HPDE6-E6E7 (cell line): ENCODE measurements at regions not wholly inside any gene's neighbourhood (a gene's known extent, or its start where the extent isn't known, plus 50 kb on each side); places are given as distances from the start of the nearest gene placed in this dataset.
"Not testable (repeated sequence)": the region's sequence is repeated elsewhere in the genome, so short reads cannot be mapped to it uniquely, and the experiment has no call there.

Experiments
- DNase-seq: peaks from one replicate; pipeline ENCODE4 v3.0.0; 2011; ENCODE audit warnings: missing footprints; ENCODE audit errors: extremely low spot score

DNA sequence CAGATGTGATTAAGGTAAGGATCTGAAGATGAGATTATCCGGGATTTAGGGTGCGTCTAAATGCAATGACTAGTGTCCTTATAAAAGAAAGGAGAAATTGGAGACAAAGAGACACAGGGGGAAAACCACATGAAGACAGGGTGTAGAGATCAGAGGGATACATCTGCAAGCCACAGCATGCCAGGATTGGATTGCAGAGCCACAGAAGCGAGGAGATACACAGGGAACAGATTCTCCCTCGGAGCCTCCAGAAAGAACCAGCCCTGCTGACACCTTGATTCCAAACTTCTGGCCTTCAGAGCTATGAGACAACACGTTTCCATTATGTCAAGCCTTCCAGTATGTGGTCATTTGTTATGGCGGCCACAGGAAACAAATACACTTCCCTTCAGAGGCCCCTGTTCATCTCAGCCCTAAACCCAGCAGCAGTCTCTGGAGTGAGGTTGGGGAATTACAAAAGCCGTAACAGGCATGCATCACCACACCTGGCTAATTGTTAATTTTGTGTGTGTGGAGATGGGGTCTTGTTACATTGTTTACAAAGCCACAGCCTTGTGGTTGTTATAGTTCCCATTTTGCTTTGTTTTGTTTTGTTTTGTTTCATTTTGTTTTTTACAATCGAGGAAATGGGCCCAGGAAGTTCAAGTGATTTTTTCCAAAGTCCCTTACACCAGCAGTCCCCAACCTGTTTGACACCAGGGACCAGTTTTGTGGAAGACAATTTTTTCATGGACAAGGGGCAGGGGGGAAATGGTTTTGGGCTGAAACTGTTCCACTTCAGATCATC lies 51.6 kb upstream of the LYRM9 start:
- no peak for DNase-seq

DNA sequence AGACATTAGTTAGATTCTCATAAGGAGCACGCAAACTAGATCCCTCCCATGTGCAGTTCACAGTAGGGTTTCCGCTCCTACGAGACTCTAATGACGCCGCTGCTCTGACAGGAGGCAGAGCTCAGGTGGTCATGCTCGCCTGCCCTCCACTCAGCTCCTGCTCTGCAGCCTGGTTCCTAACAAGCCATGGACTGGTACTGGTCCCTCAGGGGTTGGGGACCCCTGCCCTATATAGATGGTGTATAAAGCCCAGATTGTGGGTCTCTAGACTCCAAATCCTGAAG lies 52.1 kb upstream of the LYRM9 start:
- no peak for DNase-seq

DNA sequence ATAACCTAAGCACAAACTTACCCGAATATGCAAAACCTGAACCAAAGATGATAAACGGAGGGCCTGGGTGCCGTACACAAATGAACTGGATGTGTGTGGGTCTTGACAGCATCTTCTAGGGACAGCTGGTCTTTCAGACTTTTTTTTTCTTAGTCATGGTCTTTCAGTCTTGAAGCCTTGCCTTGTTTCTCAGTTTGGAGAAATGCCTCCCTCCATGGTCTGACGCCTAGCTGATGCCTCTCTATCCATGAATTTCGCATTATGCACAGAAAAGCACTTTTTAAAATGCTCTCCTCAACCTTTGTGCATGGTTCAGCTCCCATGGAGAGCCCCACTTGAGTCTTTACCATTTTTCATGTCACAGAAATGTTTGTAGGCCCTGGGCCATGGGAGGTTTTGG lies 52.8 kb upstream of the LYRM9 start:
- DNase-seq = no peak

DNA sequence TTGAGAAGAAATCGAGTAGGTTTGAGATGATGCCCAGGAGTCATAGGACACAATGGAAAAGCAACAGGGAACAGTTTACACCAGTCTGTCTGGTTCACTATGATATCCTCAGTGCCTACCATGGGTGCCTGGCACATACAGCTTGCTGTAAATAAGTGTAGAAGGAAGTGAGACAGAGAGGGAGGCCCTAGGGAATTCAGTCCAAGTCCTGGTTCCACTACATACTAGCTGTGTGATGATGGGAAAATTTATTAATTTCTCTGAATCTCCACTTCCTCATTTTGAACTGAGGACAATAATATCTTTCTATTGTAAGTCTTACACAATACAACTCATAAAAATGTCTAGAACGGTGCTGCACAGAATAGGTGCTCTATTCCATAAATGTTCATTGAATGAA lies 53.3 kb upstream of the LYRM9 start:
- DNase-seq = no peak

DNA sequence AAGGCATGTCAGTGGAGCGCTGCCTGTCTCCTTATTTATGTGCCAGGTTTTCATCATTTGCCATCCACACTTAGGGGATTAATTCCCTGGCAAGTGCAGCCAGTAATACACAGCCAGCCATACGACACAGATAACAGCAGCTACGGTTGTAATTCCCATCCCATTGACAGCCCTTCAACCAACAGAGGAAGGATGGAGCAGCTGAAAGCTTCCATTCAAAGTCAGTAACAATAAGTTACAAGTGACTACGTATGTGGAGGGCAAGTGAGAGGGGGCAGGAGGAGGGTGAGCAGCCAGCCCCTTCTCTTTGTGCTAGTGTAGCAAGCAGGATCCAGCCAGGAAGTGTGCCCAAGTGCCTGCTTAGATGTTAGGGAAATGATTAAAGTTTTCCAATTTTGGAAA lies 53.8 kb upstream of the LYRM9 start:
- no peak for DNase-seq

DNA sequence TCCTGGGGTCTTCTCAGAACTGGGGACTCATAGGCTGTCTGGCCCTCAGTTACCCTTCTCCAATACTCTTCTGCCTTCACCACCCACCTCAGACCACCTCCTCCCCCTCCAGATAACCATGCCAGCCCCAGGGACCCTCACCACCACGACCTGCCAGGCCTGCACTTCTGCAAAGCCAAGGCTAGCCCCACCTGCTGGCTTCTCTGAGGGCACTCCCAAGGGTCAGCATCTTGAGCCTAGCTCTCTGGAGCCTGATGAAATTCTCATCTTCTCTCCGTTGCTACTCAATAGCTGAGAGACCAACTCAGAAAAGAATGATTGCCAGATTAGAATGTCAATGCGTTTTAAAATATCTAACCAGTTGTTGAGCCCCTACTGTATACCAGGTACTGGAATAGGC lies 56.1 kb upstream of the LYRM9 start:
- DNase-seq = no peak

DNA sequence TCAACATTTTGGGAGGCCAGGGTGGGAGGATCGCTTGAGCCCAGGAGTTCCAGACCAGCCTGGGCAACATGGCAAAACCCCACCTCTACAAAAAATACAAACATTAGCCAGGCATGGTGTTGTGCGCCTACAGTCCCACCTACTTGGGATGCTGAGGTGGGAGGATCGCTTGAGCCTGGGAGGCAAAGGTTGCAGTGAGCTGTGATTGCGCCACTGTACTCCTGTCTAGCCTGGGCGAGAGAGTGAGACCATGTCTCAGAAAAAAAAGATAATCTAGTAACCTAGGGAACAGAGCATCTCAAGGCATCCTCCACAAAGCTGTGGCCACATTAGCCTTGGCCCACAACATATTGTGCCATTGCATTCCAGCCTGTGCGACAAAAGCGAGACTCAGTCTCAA lies 57.1 kb upstream of the LYRM9 start:
- DNase-seq = not testable (repeated sequence)

DNA sequence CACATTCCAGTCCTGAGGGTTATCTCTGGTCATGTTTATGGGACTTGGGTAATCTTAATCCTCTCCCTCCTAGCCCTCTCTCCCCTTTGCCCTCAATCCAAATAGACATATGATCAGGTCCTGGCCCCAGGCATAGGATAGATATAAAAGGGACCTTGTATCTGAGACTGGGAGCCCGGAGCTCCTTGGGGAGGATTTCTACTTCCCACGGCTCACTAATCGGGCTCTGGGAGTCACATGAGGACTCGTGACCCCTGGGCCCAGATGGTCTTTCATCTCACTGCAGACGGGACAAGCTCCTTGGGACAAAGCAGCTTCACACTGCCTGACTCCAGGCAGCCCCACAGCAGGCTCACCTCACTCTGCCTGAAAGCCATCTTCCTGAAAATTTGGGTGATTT lies 57.8 kb upstream of the LYRM9 start:
- no peak for DNase-seq

DNA sequence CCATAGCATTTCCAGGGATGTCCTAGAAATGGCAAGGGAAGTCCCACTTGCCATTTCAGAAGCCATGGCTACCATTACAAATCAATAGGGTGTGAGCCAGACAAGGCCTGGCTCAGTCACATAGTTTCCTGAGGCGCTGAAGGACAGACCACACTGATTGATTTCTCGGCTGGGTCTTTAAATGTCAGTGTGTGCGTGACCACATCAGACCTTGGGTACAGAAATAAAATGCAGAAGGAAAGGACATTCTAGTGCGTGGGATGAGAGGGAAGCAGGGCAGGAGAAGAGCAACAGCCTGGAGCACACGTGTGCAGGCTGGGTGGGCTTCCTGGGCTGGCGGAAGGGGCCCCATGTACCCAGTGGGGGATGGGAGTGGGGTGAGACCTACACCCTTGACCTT lies 58.7 kb upstream of the LYRM9 start:
- no peak for DNase-seq

DNA sequence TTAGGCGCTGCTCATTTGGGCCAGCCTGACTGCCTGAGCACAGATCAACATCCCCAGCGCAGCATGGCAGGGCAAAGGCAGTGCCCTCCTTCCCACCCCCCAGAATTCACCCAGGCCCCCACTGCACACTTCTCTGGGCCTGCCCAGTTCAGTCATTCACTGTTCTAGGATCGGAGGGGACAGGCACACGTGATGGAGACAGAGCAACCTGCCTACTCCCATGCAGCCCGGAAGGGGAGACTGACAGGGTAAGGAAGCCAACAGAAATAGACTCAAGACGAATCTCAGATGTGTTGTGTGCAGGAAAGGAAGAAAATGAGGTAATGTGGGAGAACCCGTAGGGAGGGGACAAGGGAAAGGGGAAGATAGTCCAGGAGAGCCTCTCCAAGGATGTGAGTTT lies 59.2 kb upstream of the LYRM9 start:
- DNase-seq = no peak

DNA sequence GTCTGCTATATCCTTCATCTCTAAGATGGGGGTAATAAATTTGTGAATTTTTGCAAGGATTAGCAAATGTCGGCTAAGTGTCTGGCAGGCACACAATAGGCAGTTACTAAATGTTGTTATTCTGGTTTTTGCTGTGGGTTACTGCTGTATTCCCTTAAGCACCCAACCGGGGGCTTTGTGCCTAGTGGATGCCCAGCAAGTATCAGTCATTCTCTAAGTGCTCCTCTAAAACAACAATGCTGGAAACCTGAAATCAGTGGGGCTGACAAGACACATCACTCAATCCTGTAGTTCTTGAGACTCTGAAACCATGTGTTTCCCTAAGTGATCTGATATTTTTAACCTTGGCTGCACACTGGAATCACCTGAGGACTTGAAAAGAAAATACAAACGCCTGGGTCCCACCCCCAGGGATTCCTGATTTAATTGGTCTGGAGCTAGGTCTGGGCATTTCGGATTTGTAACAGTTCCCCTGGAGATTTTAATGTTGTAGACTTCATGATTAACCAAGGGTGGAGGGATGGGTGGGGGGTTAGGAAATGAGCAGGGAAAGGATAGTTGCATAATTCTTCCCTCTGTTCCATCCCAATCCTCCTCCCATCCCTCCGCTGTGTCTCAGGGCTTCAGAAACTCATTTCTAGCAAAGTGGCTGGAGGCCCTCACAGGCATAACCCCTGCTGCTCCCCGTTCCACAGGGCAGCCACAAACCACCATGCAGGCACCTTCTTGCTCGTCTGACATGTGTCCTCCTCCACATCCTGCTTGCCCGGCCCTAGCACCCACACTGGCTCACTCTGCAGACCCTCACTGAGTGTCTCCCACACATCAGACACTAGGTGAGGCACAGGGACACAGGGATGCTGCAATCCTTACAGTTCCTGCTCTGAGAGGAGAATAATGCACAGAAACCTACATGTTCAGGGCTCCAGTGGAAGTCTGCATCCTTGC lies 61.7 kb upstream of the LYRM9 start:
- DNase-seq = no peak

DNA sequence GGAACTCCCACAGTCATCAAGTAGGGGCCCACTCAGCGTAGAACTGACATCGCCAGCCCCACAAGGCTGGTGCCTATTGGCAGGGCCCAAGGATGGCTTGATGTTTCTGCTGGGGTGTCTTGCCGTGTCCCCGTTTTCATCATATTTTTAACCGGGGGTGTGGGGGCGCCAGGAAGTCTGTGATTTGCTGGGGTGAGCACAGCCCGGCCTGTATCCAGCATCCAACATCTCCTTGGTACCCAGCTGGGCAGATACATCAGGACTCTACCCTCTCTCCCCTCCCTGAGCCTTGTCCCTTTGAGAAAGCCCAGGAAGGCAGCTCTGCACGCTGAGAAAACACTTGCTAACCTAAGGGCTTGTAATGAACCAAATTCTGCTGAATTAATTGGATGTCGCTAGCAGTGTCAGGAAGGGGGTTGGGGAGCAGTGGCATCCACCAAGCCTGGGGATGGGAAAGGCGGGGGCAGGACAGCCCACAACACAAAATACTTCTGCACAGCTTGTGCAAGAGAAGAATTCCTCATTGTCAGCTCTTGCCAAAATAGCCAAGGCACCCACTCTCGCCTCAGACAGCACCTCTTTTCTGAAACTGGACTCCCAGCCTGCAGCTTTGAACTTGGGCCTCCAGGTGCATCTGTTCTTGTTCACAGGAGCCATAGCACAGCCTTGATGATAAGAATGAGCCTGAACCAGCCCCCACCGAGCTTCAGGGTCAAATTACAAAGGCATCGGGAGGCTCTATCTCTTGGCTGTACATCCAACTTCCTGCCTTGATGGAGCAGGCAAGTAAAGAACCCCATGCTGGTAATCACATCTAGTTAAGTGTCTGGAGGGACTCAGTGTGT lies 63.7 kb upstream of the LYRM9 start:
- DNase-seq = no peak

DNA sequence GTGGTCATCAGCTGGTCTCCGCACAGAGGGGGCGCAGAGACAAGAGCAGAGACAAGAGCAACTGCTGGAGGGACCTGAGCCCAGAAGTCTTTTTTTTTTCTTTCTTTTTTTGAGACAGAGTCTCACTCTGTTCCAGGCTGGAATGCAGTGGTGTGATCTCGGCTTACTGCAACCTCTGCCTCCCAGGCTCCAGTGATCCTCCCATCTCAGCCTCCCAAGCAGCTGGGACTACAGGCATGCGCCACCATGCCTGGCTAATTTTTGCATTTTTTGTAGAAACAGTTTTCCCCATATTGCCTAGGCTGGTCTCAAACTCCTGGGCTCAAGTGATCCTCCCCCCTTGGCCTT lies 64.3 kb upstream of the LYRM9 start:
- not testable (repeated sequence) for DNase-seq

DNA sequence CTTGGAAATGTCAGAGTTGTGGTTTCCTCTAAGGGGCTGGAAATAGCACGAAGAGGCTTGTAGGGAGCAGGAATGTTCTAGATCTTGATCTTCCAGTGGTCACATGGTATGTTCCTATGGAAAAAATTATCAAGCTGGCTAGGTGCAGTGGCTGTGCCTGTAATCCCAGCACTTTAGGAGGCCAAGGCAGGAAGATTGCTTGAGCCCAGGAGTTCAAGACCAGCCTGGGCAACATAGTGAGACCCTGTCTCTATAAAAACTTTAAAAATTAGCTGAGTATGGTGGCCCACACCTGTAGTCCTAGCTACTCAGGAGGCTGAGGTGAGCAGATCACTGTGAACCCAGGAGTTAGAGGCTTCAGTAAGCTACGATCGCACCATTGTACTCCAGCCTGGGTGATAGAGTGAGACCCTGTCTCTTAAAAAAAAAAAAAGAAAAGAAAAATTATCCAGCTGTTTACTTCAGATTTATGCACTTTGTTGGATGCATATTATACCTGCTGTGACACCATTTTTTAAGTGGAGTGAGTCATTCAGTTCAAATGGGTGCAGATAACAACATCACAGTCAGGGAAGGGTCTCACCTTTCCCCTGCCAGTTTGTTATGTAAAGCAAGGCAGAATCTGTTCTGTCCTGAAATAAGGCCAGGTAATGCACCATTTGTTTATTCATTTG lies 65.7 kb upstream of the LYRM9 start:
- no peak for DNase-seq

DNA sequence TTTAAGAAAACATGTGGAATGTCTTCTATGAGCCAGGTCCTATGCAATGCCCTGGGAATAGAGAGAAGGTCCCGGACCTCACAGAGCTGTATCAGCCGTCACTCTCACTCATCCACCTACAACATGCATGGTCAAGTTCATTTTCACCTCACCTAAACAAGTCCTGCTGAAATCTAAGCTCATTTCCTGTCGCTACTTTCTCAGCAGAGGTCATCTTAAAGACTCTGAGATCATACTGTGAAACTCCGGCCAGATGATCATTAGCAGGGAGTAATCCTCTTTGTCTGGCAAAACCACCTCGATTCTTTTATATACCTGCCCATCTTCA lies 66.2 kb upstream of the LYRM9 start:
- no peak for DNase-seq

DNA sequence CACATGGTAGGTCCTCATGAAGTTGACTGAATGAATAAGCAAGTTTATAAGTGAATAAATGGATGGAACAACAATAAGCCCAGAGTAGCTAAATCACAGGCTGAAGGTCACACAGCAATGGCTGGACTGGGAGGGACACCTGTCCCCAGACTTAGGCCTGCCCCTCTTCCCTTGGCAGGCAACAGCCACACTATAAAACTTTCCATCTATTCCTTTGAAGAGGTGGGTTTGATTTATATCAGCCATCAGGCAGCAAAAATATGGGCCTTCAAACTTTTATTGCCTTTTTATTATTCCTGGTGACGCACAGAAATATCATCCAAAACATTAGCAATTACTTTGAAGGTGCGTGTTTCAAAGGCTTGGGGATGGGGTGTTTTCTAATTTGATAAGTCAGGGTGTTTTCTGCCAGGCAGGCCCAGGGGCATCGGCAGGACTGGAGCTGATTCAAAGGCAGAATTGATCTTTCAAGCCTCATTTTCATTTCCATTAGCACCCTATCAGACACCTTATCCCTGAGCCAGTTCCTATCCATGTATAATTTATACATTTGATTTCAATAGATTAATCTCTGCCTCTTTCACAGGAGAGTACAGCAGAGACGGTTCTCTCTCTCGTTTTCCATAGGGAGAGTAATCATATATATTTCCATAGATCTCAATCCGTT lies 67.2 kb upstream of the LYRM9 start:
- DNase-seq = no peak

DNA sequence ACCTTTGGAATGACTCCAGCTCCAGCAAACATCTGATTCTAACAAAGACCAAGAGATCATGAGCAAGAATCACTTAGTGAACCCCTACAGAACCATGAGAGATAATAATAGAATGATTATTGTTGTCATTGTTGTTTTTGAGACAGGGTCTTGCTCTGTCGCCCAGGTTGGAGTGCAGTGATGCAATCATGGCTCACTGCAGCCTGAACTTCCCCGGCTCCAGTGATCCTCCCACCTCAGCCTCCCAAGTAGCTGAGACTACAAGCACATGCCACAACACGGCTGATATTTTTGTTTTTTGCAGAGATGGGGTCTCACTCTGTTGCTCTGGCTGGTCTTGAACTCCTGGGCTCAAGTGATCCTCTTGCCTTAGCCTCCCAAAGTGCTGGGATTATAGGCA lies 69.4 kb upstream of the LYRM9 start:
- DNase-seq = not testable (repeated sequence)

DNA sequence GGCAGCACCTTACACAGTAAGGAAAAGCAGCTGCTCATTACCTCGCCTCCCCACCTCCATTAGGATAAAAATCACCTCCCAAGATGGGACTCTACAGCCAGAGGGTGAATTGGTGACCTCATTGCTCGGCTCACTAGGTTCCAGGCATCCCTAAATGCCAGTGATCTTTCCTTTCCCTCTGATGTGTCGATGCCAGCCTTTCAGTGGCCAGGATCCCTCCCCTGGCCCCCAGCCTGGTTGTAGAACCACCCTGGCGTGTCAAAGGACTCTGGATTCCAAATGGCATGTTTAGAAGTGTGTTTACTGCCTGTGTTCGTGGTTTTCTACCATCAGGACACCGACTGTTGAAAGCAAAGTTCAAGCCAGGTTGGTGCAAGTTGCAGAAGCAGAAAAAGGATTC lies 72.1 kb upstream of the LYRM9 start:
- no peak for DNase-seq

DNA sequence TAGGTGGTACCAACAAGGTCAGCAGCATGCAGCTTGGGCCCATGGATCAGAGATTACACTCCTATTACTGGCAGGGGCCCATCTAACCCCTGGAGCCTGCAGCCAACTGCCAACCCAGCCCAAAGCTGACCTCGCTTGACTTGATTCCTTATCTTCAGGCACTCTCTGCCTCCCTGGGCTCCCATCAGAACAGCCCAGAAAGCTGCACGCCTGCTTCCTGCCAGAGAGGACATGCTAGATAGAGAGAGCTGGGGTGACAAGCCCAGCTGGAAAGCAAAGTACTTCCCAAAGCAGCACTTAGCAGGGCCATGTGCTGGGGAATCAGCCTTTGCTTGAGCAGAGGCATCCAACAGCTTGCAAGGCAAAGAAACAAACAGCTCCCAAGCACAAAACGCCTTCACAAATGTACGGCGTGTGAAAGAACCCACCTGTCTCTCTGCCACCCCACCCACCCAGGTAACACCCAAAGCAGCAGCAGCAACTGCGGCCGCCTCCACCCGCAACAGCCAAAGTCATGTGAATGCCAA lies 74.2 kb upstream of the NLK start:
- DNase-seq = no peak

DNA sequence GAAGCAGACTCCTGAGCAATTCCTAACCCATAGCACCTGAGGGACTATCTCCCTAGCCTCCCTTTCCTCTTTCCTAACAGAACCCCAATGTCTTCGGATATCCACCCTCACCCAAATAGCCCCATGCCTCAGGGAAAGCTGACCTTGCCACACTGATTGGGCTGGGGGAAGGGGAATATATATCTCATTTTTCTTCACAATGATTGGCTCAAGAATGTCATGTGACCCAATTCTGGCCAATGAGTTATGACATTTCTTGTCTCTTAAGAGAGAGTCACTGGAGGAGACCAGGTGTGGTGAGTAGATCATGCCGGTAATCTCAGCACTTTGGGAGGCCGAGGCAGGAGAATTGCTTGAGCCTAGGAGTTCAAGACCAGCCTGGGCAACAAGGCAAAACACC lies 71.9 kb upstream of the NLK start:
- DNase-seq = no peak
